Loucy (cell line): ENCODE measurements at regions not wholly inside any gene's neighbourhood (a gene's known extent, or its start where the extent isn't known, plus 50 kb on each side); places are given as distances from the start of the nearest gene placed in this dataset.

Experiments used
- EZH2phosphoT487 ChIP-seq: fragments of 200-600 bp; IDR thresholded peaks from 2 replicates; pipeline ENCODE4 v1.6.1; 2018; ENCODE audit warnings: antibody characterized with exemption, mild to moderate bottlenecking, moderate library complexity, borderline replicate concordance
- TF ChIP-seq, protein P1 (sequence below): fragments of 200-600 bp; sonication (generic); conservative IDR thresholded peaks from 2 replicates; pipeline ENCODE4 v1.5.1; 2014; ENCODE audit warnings: mild to moderate bottlenecking, antibody characterized with exemption, low read length

DNA sequence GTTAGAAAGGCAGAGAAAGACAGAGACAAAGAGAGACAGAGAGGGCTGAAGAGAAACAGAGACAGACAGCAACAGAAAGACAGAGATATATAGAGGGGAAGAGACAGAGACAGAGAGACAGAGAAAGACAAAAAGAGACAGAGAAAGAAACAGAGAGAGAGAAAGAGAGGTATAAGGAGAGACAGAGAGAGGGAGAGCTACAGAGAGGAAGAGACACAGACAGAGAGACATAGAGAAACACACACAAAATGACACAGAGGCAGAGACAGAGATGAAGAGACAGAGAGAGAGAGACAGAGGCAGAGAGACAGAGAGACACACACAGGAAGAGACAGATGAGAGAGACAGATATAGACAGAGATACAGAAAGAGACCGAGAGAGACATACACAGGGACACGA lies 168.6 kb downstream of the TMEM121 start:
- TF ChIP-seq, protein P1, sequence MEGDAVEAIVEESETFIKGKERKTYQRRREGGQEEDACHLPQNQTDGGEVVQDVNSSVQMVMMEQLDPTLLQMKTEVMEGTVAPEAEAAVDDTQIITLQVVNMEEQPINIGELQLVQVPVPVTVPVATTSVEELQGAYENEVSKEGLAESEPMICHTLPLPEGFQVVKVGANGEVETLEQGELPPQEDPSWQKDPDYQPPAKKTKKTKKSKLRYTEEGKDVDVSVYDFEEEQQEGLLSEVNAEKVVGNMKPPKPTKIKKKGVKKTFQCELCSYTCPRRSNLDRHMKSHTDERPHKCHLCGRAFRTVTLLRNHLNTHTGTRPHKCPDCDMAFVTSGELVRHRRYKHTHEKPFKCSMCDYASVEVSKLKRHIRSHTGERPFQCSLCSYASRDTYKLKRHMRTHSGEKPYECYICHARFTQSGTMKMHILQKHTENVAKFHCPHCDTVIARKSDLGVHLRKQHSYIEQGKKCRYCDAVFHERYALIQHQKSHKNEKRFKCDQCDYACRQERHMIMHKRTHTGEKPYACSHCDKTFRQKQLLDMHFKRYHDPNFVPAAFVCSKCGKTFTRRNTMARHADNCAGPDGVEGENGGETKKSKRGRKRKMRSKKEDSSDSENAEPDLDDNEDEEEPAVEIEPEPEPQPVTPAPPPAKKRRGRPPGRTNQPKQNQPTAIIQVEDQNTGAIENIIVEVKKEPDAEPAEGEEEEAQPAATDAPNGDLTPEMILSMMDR = no peak
- no peak for TF ChIP-seq EZH2phosphoT487
